DND-41 (cell line): ENCODE measurements at regions not wholly inside any gene's neighbourhood (a gene's known extent, or its start where the extent isn't known, plus 50 kb on each side); places are given as distances from the start of the nearest gene placed in this dataset.

Experiments
- EZH2 ChIP-seq: IDR thresholded peaks from 3 replicates; pipeline ENCODE4 v1.6.1; 2012; ENCODE audit warnings: borderline replicate concordance, low read depth, mild to moderate bottlenecking, moderate library complexity, low read length, inconsistent platforms; ENCODE audit not compliant: severe bottlenecking
- TF ChIP-seq, protein P1 (sequence below): IDR thresholded peaks from 2 replicates; pipeline ENCODE4 v1.5.1; 2012; ENCODE audit warnings: borderline replicate concordance, low read length, moderate library complexity, mild to moderate bottlenecking; ENCODE audit not compliant: poor library complexity, severe bottlenecking; ENCODE audit errors: extremely low read depth

- TF ChIP-seq, protein P1, sequence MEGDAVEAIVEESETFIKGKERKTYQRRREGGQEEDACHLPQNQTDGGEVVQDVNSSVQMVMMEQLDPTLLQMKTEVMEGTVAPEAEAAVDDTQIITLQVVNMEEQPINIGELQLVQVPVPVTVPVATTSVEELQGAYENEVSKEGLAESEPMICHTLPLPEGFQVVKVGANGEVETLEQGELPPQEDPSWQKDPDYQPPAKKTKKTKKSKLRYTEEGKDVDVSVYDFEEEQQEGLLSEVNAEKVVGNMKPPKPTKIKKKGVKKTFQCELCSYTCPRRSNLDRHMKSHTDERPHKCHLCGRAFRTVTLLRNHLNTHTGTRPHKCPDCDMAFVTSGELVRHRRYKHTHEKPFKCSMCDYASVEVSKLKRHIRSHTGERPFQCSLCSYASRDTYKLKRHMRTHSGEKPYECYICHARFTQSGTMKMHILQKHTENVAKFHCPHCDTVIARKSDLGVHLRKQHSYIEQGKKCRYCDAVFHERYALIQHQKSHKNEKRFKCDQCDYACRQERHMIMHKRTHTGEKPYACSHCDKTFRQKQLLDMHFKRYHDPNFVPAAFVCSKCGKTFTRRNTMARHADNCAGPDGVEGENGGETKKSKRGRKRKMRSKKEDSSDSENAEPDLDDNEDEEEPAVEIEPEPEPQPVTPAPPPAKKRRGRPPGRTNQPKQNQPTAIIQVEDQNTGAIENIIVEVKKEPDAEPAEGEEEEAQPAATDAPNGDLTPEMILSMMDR, result no peak
- no peak for TF ChIP-seq EZH2
Measured at GRCh38 chr12:115451780-115452736, 768.1 kb upstream of the TBX3 start.
